ENCODE measurements at regions not wholly inside any gene's neighbourhood (a gene's known extent, or its start where the extent isn't known, plus 50 kb on each side); places are given as distances from the start of the nearest gene placed in this dataset.

GRCh38 chrX:149286940-149287349, 218.2 kb downstream of the IDS start:
- H3K36me3 ChIP-seq (ENCODE audit: insufficient read depth) = no peaks in the 10 kb centered on the region
- TF ChIP-seq, protein P1, sequence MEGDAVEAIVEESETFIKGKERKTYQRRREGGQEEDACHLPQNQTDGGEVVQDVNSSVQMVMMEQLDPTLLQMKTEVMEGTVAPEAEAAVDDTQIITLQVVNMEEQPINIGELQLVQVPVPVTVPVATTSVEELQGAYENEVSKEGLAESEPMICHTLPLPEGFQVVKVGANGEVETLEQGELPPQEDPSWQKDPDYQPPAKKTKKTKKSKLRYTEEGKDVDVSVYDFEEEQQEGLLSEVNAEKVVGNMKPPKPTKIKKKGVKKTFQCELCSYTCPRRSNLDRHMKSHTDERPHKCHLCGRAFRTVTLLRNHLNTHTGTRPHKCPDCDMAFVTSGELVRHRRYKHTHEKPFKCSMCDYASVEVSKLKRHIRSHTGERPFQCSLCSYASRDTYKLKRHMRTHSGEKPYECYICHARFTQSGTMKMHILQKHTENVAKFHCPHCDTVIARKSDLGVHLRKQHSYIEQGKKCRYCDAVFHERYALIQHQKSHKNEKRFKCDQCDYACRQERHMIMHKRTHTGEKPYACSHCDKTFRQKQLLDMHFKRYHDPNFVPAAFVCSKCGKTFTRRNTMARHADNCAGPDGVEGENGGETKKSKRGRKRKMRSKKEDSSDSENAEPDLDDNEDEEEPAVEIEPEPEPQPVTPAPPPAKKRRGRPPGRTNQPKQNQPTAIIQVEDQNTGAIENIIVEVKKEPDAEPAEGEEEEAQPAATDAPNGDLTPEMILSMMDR (conservative IDR thresholded peaks at IDR 0.05; ENCODE audit: low read depth, low read length) = peak; percentile 77
- H3K9ac ChIP-seq = no peak overlapping the region
- H3K27me3 ChIP-seq (ENCODE audit: insufficient read depth, low read depth) = no peaks in the 10 kb centered on the region
- no peak overlapping the region for H3K4me3 ChIP-seq (IDR thresholded peaks at IDR 0.05; ENCODE audit: insufficient read depth, low read depth, low read length)
- H3K4me1 ChIP-seq (ENCODE audit: low read depth, poor library complexity, severe bottlenecking) = no peaks in the 10 kb centered on the region
- H2AFZ ChIP-seq (ENCODE audit: low read depth) = no peak overlapping the region
- H3K79me2 ChIP-seq (ENCODE audit: insufficient read depth, low read depth) = no peaks in the 10 kb centered on the region
- H3K4me2 ChIP-seq = no peak overlapping the region
- no peaks in the 10 kb centered on the region for H4K20me1 ChIP-seq (ENCODE audit: insufficient read depth)
- no peak overlapping the region for H3K27ac ChIP-seq

DNA sequence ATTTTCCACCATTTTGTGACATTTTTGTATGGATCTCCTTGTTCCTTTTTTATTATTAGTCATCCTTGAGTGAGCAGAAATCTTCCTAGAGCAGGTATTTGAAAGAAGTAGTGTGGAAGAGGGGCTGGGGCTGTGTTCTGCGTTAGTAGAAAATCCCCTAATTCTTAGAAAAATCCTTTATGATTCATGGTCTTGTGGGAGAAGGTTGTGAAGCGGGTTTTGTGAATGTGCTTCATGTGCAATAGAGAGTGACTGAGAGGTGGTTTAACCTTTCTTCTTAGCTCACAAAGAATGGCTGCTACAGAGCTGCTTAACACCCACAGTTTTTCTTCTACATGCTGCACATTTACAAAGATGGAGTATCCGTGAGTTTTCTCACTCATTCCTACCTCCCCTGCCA, 220.5 kb downstream of the IDS start:
- Histone ChIP-seq H3K4me2 (no peak overlapping the region), H3K36me3 (ENCODE audit: insufficient read depth) (no peaks in the 10 kb centered on the region), H4K20me1 (ENCODE audit: insufficient read depth) (no peaks in the 10 kb centered on the region), H3K27ac (no peak overlapping the region), H3K4me1 (ENCODE audit: low read depth, poor library complexity, severe bottlenecking) (no peaks in the 10 kb centered on the region), H3K9ac (no peak overlapping the region), H3K27me3 (ENCODE audit: insufficient read depth, low read depth) (no peaks in the 10 kb centered on the region), H2AFZ (ENCODE audit: low read depth) (no peak overlapping the region), H3K79me2 (ENCODE audit: insufficient read depth, low read depth) (no peaks in the 10 kb centered on the region), H3K4me3 (IDR thresholded peaks at IDR 0.05; ENCODE audit: insufficient read depth, low read depth, low read length) (no peak overlapping the region)
- TF ChIP-seq, protein P1 (conservative IDR thresholded peaks at IDR 0.05; ENCODE audit: low read depth, low read length) = no peak

DNA sequence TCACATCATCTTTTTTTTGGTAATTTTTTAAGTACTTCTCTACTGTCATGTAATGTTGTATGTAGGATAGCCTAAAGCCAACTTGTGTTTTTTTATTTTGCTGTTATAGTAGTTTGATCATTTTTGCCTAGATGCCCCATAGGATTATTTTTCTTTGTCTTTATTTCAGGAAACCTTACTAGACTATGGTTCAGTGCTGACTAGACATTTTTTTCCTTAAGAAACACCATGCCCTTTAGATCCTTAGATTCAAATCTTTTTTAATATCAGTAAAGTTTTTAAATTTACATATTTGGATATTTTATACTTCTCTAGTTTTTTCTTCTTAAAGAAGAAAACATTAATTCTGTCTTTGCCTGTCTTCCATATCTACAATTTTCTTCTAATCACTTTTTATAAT, 221.3 kb downstream of the IDS start:
- H3K27ac ChIP-seq = no peak overlapping the region
- no peaks in the 10 kb centered on the region for H3K36me3 ChIP-seq (ENCODE audit: insufficient read depth)
- H3K79me2 ChIP-seq (ENCODE audit: insufficient read depth, low read depth) = no peaks in the 10 kb centered on the region
- no peak overlapping the region for H3K9ac ChIP-seq
- TF ChIP-seq, protein P1 (conservative IDR thresholded peaks at IDR 0.05; ENCODE audit: low read depth, low read length) = no peak
- no peak overlapping the region for H3K4me3 ChIP-seq (IDR thresholded peaks at IDR 0.05; ENCODE audit: insufficient read depth, low read depth, low read length)
- no peak overlapping the region for H2AFZ ChIP-seq (ENCODE audit: low read depth)
- no peaks in the 10 kb centered on the region for H3K4me1 ChIP-seq (ENCODE audit: low read depth, poor library complexity, severe bottlenecking)
- no peaks in the 10 kb centered on the region for H4K20me1 ChIP-seq (ENCODE audit: insufficient read depth)
- H3K4me2 ChIP-seq = no peak overlapping the region
- H3K27me3 ChIP-seq (ENCODE audit: insufficient read depth, low read depth) = no peaks in the 10 kb centered on the region

GRCh38 chrX:149282909-149283308, 222.2 kb downstream of the IDS start:
- H3K27ac ChIP-seq = no peak overlapping the region
- TF ChIP-seq, protein P1 (conservative IDR thresholded peaks at IDR 0.05; ENCODE audit: low read depth, low read length) = no peak
- no peaks in the 10 kb centered on the region for H3K36me3 ChIP-seq (ENCODE audit: insufficient read depth)
- H3K4me1 ChIP-seq (ENCODE audit: low read depth, poor library complexity, severe bottlenecking) = no peaks in the 10 kb centered on the region
- no peak overlapping the region for H3K4me3 ChIP-seq (IDR thresholded peaks at IDR 0.05; ENCODE audit: insufficient read depth, low read depth, low read length)
- H3K27me3 ChIP-seq (ENCODE audit: insufficient read depth, low read depth) = no peaks in the 10 kb centered on the region
- no peaks in the 10 kb centered on the region for H3K79me2 ChIP-seq (ENCODE audit: insufficient read depth, low read depth)
- no peak overlapping the region for H3K9ac ChIP-seq
- H3K4me2 ChIP-seq = no peak overlapping the region
- no peak overlapping the region for H2AFZ ChIP-seq (ENCODE audit: low read depth)
- H4K20me1 ChIP-seq (ENCODE audit: insufficient read depth) = no peaks in the 10 kb centered on the region

Data from KMS-11 (cell line).